ENCODE measurements at regions not wholly inside any gene's neighbourhood (a gene's known extent, or its start where the extent isn't known, plus 50 kb on each side); places are given as distances from the start of the nearest gene placed in this dataset.

- TF ChIP-seq CTCF (IDR thresholded peaks at IDR 0.05; ENCODE audit: insufficient read depth, low read depth, low read length) (no peak), EZH2 (IDR thresholded peaks at IDR 0.05; ENCODE audit: insufficient read depth, low read length) (no peak)
Observed at GRCh38 chr18:27662537-27662936, 477.4 kb upstream of the CHST9 start.

Measured in astrocyte (in vitro differentiated cells and primary cell).